ENCODE measurements at regions not wholly inside any gene's neighbourhood (a gene's known extent, or its start where the extent isn't known, plus 50 kb on each side); places are given as distances from the start of the nearest gene placed in this dataset.

DNA sequence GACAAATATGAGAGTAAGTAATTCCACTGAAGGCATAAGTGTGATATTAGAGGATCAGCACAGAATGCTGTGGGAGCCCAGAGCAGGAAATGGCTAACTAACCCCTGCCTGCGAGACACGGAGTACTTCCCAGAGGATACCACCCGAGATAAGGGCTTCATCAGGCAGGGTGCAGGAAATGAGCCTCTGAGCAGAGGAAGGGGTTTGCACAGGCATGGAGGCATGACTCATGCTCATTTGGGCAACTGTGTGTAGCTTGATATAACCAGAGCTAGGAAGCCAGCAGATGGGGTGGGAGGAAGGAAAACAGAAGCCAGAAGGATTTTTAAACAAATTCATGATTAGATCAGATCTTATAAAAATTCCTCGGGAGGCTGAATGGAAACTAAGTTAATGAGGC is 70.0 kb upstream of the TSPAN5 start:
- peak overlapping the region; percentile 63 for H3K4me3 Mint-ChIP-seq
- peaks cover 28% of the 10 kb centered on the region for H3K9me3 Mint-ChIP-seq
- peaks cover 28% of the 10 kb centered on the region for H3K36me3 Mint-ChIP-seq (ENCODE audit: low read depth)
- TF ChIP-seq, protein P1, sequence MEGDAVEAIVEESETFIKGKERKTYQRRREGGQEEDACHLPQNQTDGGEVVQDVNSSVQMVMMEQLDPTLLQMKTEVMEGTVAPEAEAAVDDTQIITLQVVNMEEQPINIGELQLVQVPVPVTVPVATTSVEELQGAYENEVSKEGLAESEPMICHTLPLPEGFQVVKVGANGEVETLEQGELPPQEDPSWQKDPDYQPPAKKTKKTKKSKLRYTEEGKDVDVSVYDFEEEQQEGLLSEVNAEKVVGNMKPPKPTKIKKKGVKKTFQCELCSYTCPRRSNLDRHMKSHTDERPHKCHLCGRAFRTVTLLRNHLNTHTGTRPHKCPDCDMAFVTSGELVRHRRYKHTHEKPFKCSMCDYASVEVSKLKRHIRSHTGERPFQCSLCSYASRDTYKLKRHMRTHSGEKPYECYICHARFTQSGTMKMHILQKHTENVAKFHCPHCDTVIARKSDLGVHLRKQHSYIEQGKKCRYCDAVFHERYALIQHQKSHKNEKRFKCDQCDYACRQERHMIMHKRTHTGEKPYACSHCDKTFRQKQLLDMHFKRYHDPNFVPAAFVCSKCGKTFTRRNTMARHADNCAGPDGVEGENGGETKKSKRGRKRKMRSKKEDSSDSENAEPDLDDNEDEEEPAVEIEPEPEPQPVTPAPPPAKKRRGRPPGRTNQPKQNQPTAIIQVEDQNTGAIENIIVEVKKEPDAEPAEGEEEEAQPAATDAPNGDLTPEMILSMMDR (IDR thresholded peaks at IDR 0.05): no peak
- H3K27ac Mint-ChIP-seq: peak overlapping the region; percentile 50; the same call in 1 of the 2 replicates
- H3K27me3 Mint-ChIP-seq (ENCODE audit: insufficient read depth): no peaks in the 10 kb centered on the region; the same call in none of the 2 replicates
- DNase-seq: peak; percentile 30
- peaks cover 15% of the 10 kb centered on the region for H3K4me1 Mint-ChIP-seq (ENCODE audit: low read depth)

DNA sequence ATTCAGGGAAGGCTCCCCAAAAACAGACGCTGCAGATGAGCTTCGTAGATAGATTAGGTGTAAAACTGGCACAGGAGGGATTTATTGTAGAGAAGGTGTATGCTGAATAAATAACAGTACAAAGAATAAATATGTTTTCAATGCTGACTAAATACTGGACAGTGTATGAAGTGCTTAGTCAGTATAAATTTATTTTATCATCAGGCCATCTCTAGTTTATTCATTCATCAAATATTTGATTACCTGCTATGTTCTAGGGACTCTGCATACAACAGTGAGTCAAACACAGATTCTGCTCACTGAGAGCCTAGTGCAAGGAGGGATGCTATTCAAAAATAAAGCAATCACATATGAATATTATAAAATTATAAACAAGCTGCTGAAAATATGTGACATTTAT is 63.6 kb upstream of the TSPAN5 start:
- no peak overlapping the region for H3K27ac Mint-ChIP-seq
- TF ChIP-seq, protein P1 (IDR thresholded peaks at IDR 0.05): no peak
- H3K36me3 Mint-ChIP-seq (ENCODE audit: low read depth): peaks cover 36% of the 10 kb centered on the region
- no peak overlapping the region for H3K4me3 Mint-ChIP-seq
- H3K9me3 Mint-ChIP-seq: peaks cover 34% of the 10 kb centered on the region
- peaks cover 17% of the 10 kb centered on the region for H3K4me1 Mint-ChIP-seq (ENCODE audit: low read depth)
- DNase-seq: no peak
- H3K27me3 Mint-ChIP-seq (ENCODE audit: insufficient read depth): no peaks in the 10 kb centered on the region; the same call in 1 of the 2 replicates

DNA sequence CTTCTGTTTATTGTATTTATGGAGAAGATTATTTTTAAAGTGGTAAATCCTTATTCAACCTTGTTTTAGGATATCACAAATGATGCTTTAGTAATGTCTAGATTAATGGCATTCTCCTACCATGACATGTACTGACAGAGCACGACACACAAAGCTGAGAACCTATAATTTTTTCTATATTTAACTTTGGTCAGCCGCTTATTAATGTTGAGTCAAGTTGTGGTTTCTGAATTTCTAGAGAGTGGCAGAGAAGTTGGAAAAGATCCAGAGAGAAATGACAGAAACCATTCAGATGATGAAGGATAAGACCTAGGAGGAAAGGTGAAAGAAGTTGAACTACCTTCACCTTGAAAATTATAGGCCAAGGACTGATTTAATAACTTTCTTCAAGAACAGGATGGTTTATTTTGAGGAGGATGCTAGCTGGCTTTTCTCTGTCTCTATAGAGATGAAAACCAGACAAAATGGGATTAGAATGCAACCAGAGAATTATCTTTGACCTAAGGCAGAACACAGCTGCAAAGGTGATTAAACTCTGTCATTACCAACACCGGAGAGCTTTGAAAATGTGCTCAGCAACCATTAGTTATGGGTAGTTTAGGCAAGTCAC is 62.6 kb upstream of the TSPAN5 start:
- Mint-ChIP-seq H3K27ac (no peak overlapping the region), H3K4me1 (ENCODE audit: low read depth) (peaks cover 17% of the 10 kb centered on the region), H3K27me3 (ENCODE audit: insufficient read depth) (no peaks in the 10 kb centered on the region; the same call in 1 of the 2 replicates), H3K4me3 (no peak overlapping the region; the same call in 1 of the 2 replicates), H3K9me3 (peaks cover 29% of the 10 kb centered on the region), H3K36me3 (ENCODE audit: low read depth) (peaks cover 31% of the 10 kb centered on the region)
- DNase-seq: peak; percentile 60
- TF ChIP-seq, protein P1 (IDR thresholded peaks at IDR 0.05): no peak

DNA sequence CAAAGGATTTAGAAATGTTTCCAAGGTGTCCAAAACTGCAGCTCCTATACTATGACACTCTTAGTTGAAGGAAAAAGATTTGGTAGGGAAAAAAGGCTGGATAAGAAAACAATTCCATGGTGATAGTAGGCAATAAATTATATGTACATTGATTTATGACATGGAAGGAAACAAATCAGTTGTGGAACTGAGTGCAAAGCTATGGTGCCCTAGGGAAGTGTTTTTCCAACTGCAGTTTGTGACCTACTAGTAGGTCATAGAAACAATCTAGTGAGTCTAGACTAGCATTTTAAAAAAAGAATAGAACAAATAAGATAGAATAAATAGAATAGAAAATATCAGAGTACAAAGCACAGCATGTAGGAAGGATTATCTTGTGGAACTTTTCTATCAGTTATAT is 58.4 kb upstream of the TSPAN5 start:
- no peak overlapping the region for H3K4me3 Mint-ChIP-seq
- H3K27me3 Mint-ChIP-seq (ENCODE audit: insufficient read depth): no peaks in the 10 kb centered on the region
- peaks cover 19% of the 10 kb centered on the region for H3K4me1 Mint-ChIP-seq (ENCODE audit: low read depth)
- TF ChIP-seq, protein P1 (IDR thresholded peaks at IDR 0.05): no peak
- H3K27ac Mint-ChIP-seq: no peak overlapping the region
- H3K36me3 Mint-ChIP-seq (ENCODE audit: low read depth): no peaks in the 10 kb centered on the region
- no peak for DNase-seq
- H3K9me3 Mint-ChIP-seq: no peaks in the 10 kb centered on the region

DNA sequence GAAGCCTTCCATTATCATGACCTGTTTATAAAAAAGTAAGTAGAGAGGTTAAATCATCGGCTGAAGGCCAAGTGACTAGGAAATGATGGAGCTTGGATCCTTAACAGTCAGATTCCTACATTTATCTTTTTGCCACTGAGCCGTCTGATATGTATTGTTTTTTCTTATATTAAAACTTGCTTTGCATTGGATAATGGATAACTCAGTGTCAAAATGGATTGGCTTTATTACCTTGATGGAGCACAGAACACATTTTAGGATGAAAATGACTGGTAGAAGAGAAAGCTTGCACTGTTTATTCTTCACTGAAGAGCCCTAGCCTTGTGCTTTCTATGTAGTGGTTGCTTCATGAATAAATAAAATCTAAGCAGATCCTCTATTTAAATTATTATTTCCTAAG is 54.2 kb upstream of the TSPAN5 start:
- no peaks in the 10 kb centered on the region for H3K36me3 Mint-ChIP-seq (ENCODE audit: low read depth)
- H3K4me1 Mint-ChIP-seq (ENCODE audit: low read depth): peaks cover 34% of the 10 kb centered on the region
- TF ChIP-seq, protein P1 (IDR thresholded peaks at IDR 0.05): no peak
- no peak overlapping the region for H3K4me3 Mint-ChIP-seq
- no peak overlapping the region for H3K27ac Mint-ChIP-seq
- no peaks in the 10 kb centered on the region; the same call in 1 of the 2 replicates for H3K27me3 Mint-ChIP-seq (ENCODE audit: insufficient read depth)
- no peak for DNase-seq
- H3K9me3 Mint-ChIP-seq: no peaks in the 10 kb centered on the region

All from HFFc6 (cell line).